K562 (cell line): ENCODE measurements at regions not wholly inside any gene's neighbourhood (a gene's known extent, or its start where the extent isn't known, plus 50 kb on each side); places are given as distances from the start of the nearest gene placed in this dataset.
"Not testable (repeated sequence)": the region's sequence is repeated elsewhere in the genome, so short reads cannot be mapped to it uniquely, and the experiment has no call there.

Experiments
- ATAC-seq: fragments of 200-7000 bp; cut with Tn5 transposase; 3 replicates; pipeline ENCODE4 v1.9.1; 2020; ENCODE audit warnings: moderate library complexity
- BruUV-seq: library from RNA; stranded (reverse); fragments of 400-500 nt; replicated peaks from 2 replicates; lab custom pipeline; 2021; lab: Mats Ljungman, UMichigan
- CTCF ChIA-PET: fragments of 300-600 bp; formaldehyde crosslinking; extraction: SDS; loops from one replicate; lab custom pipeline; 2021; ENCODE audit warnings: low intra/inter-chr PET ratio; lab: Yijun Ruan, JAX
- POLR2A ChIA-PET: fragments of 300-600, 350-650 bp; sonication (Branson Sonifier 250); formaldehyde crosslinking; extraction: SDS; loops from one replicate; lab custom pipeline; 2021; ENCODE audit warnings: antibody characterized with exemption, inconsistent platforms; lab: Yijun Ruan, JAX
- DNase-seq, 4 experiments: peaks; one replicate each; pipeline versions ENCODE4 v3.0.0 to v3.0.0-alpha.2; 2011 to 2018; ENCODE audit warnings: low spot score in 3 of 4, mixed read lengths in 3 of 4; ENCODE audit errors: extremely low read depth in 1 of 4
- FAIRE-seq: peaks from 2 replicates; lab custom pipeline; 2011; peaks lifted over from hg19 to GRCh38; lab: Jason Lieb, UNC
- H2AFZ ChIP-seq: 2 replicates; pipeline ENCODE4 v1.6.0; 2011; ENCODE audit warnings: low read depth, low read length, control low read depth, inconsistent platforms
- H3K27ac ChIP-seq: fragments of 200-600 bp; 3 replicates; pipeline ENCODE4 v1.8.0; 2011; ENCODE audit warnings: low read depth, mild to moderate bottlenecking, control low read depth, inconsistent platforms, low read length, moderate library complexity, mixed read lengths; ENCODE audit errors: extremely low read depth
- H3K27me3 ChIP-seq, 2 experiments: fragments of 300-600 bp in 1 of 2; 2 replicates in 1 of 2; 3 replicates in 1 of 2; pipeline versions ENCODE4 v1.6.0 to v1.8.0; 2011; ENCODE audit warnings: inconsistent platforms in 2 of 2, low read length in 2 of 2, mild to moderate bottlenecking in 1 of 2, mixed read lengths in 1 of 2, moderate library complexity in 1 of 2; ENCODE audit not compliant: control insufficient read depth in 2 of 2, insufficient read depth in 2 of 2
- H3K36me3 ChIP-seq: fragments of 300-600 bp; 3 replicates; pipeline ENCODE4 v1.8.0; 2011; ENCODE audit warnings: mild to moderate bottlenecking, low read length, inconsistent platforms; ENCODE audit not compliant: control insufficient read depth, insufficient read depth
- H3K4me1 ChIP-seq, 2 experiments: fragments of 200-600 bp in 1 of 2; replicated peaks in 1 of 2; 2 replicates in 1 of 2; 3 replicates in 1 of 2; pipeline versions ENCODE4 v1.5.1 to v1.8.0; 2011; ENCODE audit warnings: inconsistent platforms in 2 of 2, low read length in 2 of 2, mild to moderate bottlenecking in 1 of 2, mixed read lengths in 1 of 2, moderate library complexity in 1 of 2; ENCODE audit not compliant: control insufficient read depth in 2 of 2, insufficient read depth in 2 of 2
- H3K4me2 ChIP-seq: 2 replicates; pipeline ENCODE4 v1.6.1; 2011; ENCODE audit warnings: low read length, control low read depth, inconsistent platforms, mixed read lengths; ENCODE audit not compliant: insufficient read depth
- H3K4me3 ChIP-seq: fragments of 200-600 bp; sonication (generic), shearing (Covaris generic); 2 replicates; pipeline ENCODE4 v1.5.1; 2016; ENCODE audit warnings: control low read depth, inconsistent platforms
- H3K79me2 ChIP-seq: fragments of 200-600 bp; 3 replicates; pipeline ENCODE4 v1.8.0; 2011; ENCODE audit warnings: low read length, inconsistent platforms; ENCODE audit not compliant: control insufficient read depth, insufficient read depth
- H3K9ac ChIP-seq, 2 experiments: 2 replicates each; pipeline versions ENCODE4 v1.6.0 to v1.6.1; 2011; ENCODE audit warnings: low read depth in 2 of 2, low read length in 2 of 2, control low read depth in 1 of 2, inconsistent platforms in 1 of 2, mild to moderate bottlenecking in 1 of 2, mixed read lengths in 1 of 2; ENCODE audit not compliant: insufficient read depth in 1 of 2
- H3K9me1 ChIP-seq: one replicate; pipeline ENCODE4 v1.6.0; 2011; ENCODE audit warnings: inconsistent platforms, mild to moderate bottlenecking, low read length, moderate library complexity; ENCODE audit not compliant: control insufficient read depth, insufficient read depth
- H3K9me3 ChIP-seq: replicated peaks from 2 replicates; pipeline ENCODE4 v1.5.1; 2011; ENCODE audit warnings: low read depth, low read length, inconsistent platforms; ENCODE audit not compliant: control insufficient read depth, insufficient read depth
- H4K20me1 ChIP-seq: replicated peaks from 2 replicates; pipeline ENCODE4 v1.6.1; 2011; ENCODE audit warnings: low read length, inconsistent platforms, mixed read lengths; ENCODE audit not compliant: control insufficient read depth, insufficient read depth
- E4F1 ChIP-seq: fragments of 250-450 bp; sonication (Bioruptor Pico); IDR thresholded peaks from 2 replicates; pipeline ENCODE4 v1.5.0; 2021; ENCODE audit warnings: mild to moderate bottlenecking, borderline replicate concordance
- NEUROD1 ChIP-seq: fragments of 150-350 bp; IDR thresholded peaks from 2 replicates; pipeline ENCODE4 v1.6.1; 2014; ENCODE audit warnings: borderline replicate concordance, low read length, low read depth; ENCODE audit not compliant: partially characterized antibody
- PATZ1 ChIP-seq: fragments of 250-450 bp; sonication (Bioruptor Pico); IDR thresholded peaks from 2 replicates; pipeline ENCODE4 v1.5.0; 2020; ENCODE audit warnings: mild to moderate bottlenecking, borderline replicate concordance
- ZNF165 ChIP-seq: fragments of 250-450 bp; sonication (Bioruptor Pico); IDR thresholded peaks from 2 replicates; pipeline ENCODE4 v1.4.0; 2020; ENCODE audit warnings: borderline replicate concordance
- WGBS: fragments of 100-300 bp; shearing (Covaris generic); methylation state at CpG from one replicate; pipeline ENCODE4 v1.1.6; 2016; ENCODE audit warnings: low coverage, mixed read lengths; ENCODE audit not compliant: insufficient coverage; ENCODE audit errors: missing lambda C conversion rate; 5-methylcytosine and 5-hydroxymethylcytosine counted together
- in situ Hi-C: fragments of 300-500 bp; cut with MboI; formaldehyde crosslinking; loops from 4 replicates; pipeline ENCODE4 v1.15.0; 2018; ENCODE audit warnings: inconsistent platforms, mixed read lengths
- intact Hi-C: fragments of 100-400 bp; cut with micrococcal nuclease; formaldehyde crosslinking; loops from 2 replicates; pipeline ENCODE4 v1.14.2; 2022

GRCh38 chrX:28379103-28379502, 208.1 kb upstream of the IL1RAPL1 start:
- no peaks in the 10 kb centered on the region for H4K20me1 ChIP-seq
- no peak for FAIRE-seq
- no peak overlapping the region for H2AFZ ChIP-seq
- no peak overlapping the region for H3K4me2 ChIP-seq
- no peak overlapping the region for H3K9ac ChIP-seq
- no peak overlapping the region for H3K4me3 ChIP-seq
- 0% methylated on average over 3 of the region's 3 CpGs for WGBS
- no peaks in the 10 kb centered on the region for H3K4me1 ChIP-seq
- H3K9me1 ChIP-seq: no peaks in the 10 kb centered on the region
- H3K27ac ChIP-seq: no peak overlapping the region
- no peaks in the 10 kb centered on the region for H3K36me3 ChIP-seq
- H3K9me3 ChIP-seq: no peaks in the 10 kb centered on the region
- intact Hi-C loops: no loop called here
- H3K79me2 ChIP-seq: no peaks in the 10 kb centered on the region
- no peak for ATAC-seq
- ChIA-PET CTCF (no interaction called here), POLR2A (no interaction called here)
- TF ChIP-seq NEUROD1 (no peak), PATZ1 (CRISPR knock-in tag) (no peak), ZNF165 (CRISPR knock-in tag) (no peak), E4F1 (CRISPR knock-in tag) (no peak)
- H3K27me3 ChIP-seq: no peaks in the 10 kb centered on the region
- in situ Hi-C loops: no loop called here
- BruUV-seq: no TSS peak
- DNase-seq: no peak

- H3K27ac ChIP-seq, FAIRE-seq, H3K9me3 ChIP-seq, H4K20me1 ChIP-seq, H3K4me3 ChIP-seq, H3K4me2 ChIP-seq, CTCF ChIA-PET, intact Hi-C loops, ATAC-seq, H3K9me1 ChIP-seq, H3K4me1 ChIP-seq, H3K79me2 ChIP-seq, in situ Hi-C loops, H3K9ac ChIP-seq, H3K36me3 ChIP-seq, POLR2A ChIA-PET, H3K27me3 ChIP-seq, H2AFZ ChIP-seq, DNase-seq, BruUV-seq: not testable (repeated sequence)
- 4% methylated on average over 7 of the region's 11 CpGs for WGBS
Observed at GRCh38 chrX:28367649-28368048, 219.6 kb upstream of the IL1RAPL1 start.
